HepG2 (cell line): ENCODE measurements at regions not wholly inside any gene's neighbourhood (a gene's known extent, or its start where the extent isn't known, plus 50 kb on each side); places are given as distances from the start of the nearest gene placed in this dataset.

Experiments
- ATAC-seq: fragments of 200-7000 bp; cut with Tn5 transposase; 3 replicates; pipeline ENCODE4 v1.9.1; 2020; ENCODE audit warnings: mild to moderate bottlenecking, moderate library complexity
- BruUV-seq: library from RNA; stranded (reverse); fragments of 400-500 nt; replicated peaks from 2 replicates; lab custom pipeline; 2021; lab: Mats Ljungman, UMichigan
- CTCF ChIA-PET: fragments of 300-600 bp; formaldehyde crosslinking; extraction: SDS; loops from one replicate; lab custom pipeline; 2021; ENCODE audit warnings: low total read pairs, inconsistent platforms, low intra/inter-chr PET ratio; lab: Yijun Ruan, JAX
- POLR2A ChIA-PET: fragments of 350-600 bp; sonication (Branson Sonifier 250); formaldehyde crosslinking; loops from one replicate; lab custom pipeline; 2020; ENCODE audit warnings: antibody characterized with exemption, inconsistent platforms; lab: Yijun Ruan, JAX
- DNase-seq: peaks from one replicate; pipeline ENCODE4 v3.0.0-alpha.2; 2015; ENCODE audit warnings: low spot score
- FAIRE-seq: peaks from 3 replicates; lab custom pipeline; 2011; peaks lifted over from hg19 to GRCh38; lab: Jason Lieb, UNC
- H2AFZ ChIP-seq: one replicate; pipeline ENCODE4 v1.6.1; 2011; ENCODE audit warnings: low read length, inconsistent platforms
- H3K27ac ChIP-seq: fragments of 300-600 bp; 3 replicates; pipeline ENCODE4 v1.8.0; 2011; ENCODE audit warnings: mixed run types, mild to moderate bottlenecking, mixed read lengths, low read length, inconsistent platforms; ENCODE audit not compliant: insufficient read depth; ENCODE audit errors: extremely low read length
- H3K27me3 ChIP-seq, 2 experiments: fragments of 200-600 bp in 1 of 2; 2 replicates in 1 of 2; 3 replicates in 1 of 2; pipeline versions ENCODE4 v1.6.0 to v1.8.0; 2011; ENCODE audit warnings: low read length in 2 of 2, mild to moderate bottlenecking in 2 of 2, moderate library complexity in 2 of 2, inconsistent platforms in 1 of 2; ENCODE audit not compliant: insufficient read depth in 2 of 2, control insufficient read depth in 1 of 2
- H3K36me3 ChIP-seq, 2 experiments: fragments of 200-600 bp in 1 of 2; replicated peaks in 1 of 2; 2 replicates in 1 of 2; 3 replicates in 1 of 2; pipeline versions ENCODE4 v1.5.1 to v1.8.0; 2011; ENCODE audit warnings: low read length in 2 of 2, inconsistent platforms in 1 of 2; ENCODE audit not compliant: insufficient read depth in 2 of 2, control insufficient read depth in 1 of 2
- H3K4me1 ChIP-seq: 2 replicates; pipeline ENCODE4 v1.5.1; 2012; ENCODE audit warnings: low read length, inconsistent platforms; ENCODE audit not compliant: insufficient read depth
- H3K4me2 ChIP-seq: 2 replicates; pipeline ENCODE4 v1.6.0; 2011; ENCODE audit warnings: low read depth, low read length, inconsistent platforms
- H3K4me3 ChIP-seq, 3 experiments: fragments of 200-600 bp in 1 of 3; sonication (generic), shearing (Covaris generic) in 1 of 3; replicated peaks in 1 of 3; 2 replicates each; pipeline ENCODE4 v1.5.1; 2011 to 2016; ENCODE audit warnings: low read length in 3 of 3, inconsistent platforms in 2 of 3, low read depth in 2 of 3, mild to moderate bottlenecking in 2 of 3, control low read depth in 1 of 3, mixed read lengths in 1 of 3; ENCODE audit not compliant: insufficient read depth in 1 of 3
- H3K79me2 ChIP-seq: one replicate; pipeline ENCODE4 v1.6.1; 2011; ENCODE audit warnings: low read length, inconsistent platforms; ENCODE audit not compliant: insufficient read depth
- H3K9ac ChIP-seq: 2 replicates; pipeline ENCODE4 v1.6.0; 2011; ENCODE audit warnings: mild to moderate bottlenecking, low read depth, low read length, inconsistent platforms; ENCODE audit not compliant: insufficient read depth
- H3K9me3 ChIP-seq: 2 replicates; pipeline ENCODE4 v1.5.1; 2012; ENCODE audit warnings: mild to moderate bottlenecking, low read length
- H4K20me1 ChIP-seq: 2 replicates; pipeline ENCODE4 v1.6.0; 2011; ENCODE audit warnings: inconsistent platforms, mild to moderate bottlenecking, low read length, moderate library complexity; ENCODE audit not compliant: insufficient read depth
- ARNT ChIP-seq: fragments of 450-650 bp; IDR thresholded peaks from 2 replicates; pipeline ENCODE4 v1.6.1; 2017
- GATAD1 ChIP-seq: IDR thresholded peaks from 2 replicates; pipeline ENCODE4 v1.6.1; 2016; ENCODE audit warnings: missing genetic modification reagents, missing compliant biosample characterization
- ISX ChIP-seq: sonication (generic); formaldehyde crosslinking; conservative IDR thresholded peaks from 2 replicates; pipeline ENCODE4 v1.5.0; 2020; ENCODE audit warnings: missing genetic modification reagents
- KDM5A ChIP-seq: fragments of 200-600 bp; sonication (generic); IDR thresholded peaks from 2 replicates; pipeline ENCODE4 v1.7.0; 2018; ENCODE audit warnings: antibody characterized with exemption, mild to moderate bottlenecking, low read length, borderline replicate concordance
- LCORL ChIP-seq, 2 experiments: fragments of 450-650 bp in 1 of 2; sonication (generic) in 1 of 2; formaldehyde crosslinking in 1 of 2; IDR thresholded peaks; 2 replicates each; pipeline versions ENCODE4 v1.5.0 to v1.6.1; 2017 to 2020; ENCODE audit warnings: antibody characterized with exemption in 1 of 2, missing genetic modification reagents in 1 of 2
- MYC ChIP-seq: sonication (generic); formaldehyde crosslinking; IDR thresholded peaks from 2 replicates; pipeline ENCODE4 v1.9.0; 2021; ENCODE audit warnings: missing genetic modification reagents, borderline replicate concordance
- NFIB ChIP-seq: sonication (generic); formaldehyde crosslinking; IDR thresholded peaks from 2 replicates; pipeline ENCODE4 v1.9.0; 2021; ENCODE audit warnings: missing genetic modification reagents, mild to moderate bottlenecking, borderline replicate concordance
- TEAD3 ChIP-seq: optimal IDR thresholded peaks from 2 replicates; pipeline ENCODE3; 2016; ENCODE audit warnings: borderline replicate concordance
- ZBTB4 ChIP-seq: sonication (generic); formaldehyde crosslinking; IDR thresholded peaks from 2 replicates; pipeline ENCODE4 v1.4.0; 2020; ENCODE audit warnings: missing genetic modification reagents, mild to moderate bottlenecking, borderline replicate concordance
- ZFYVE20 ChIP-seq: sonication (generic); formaldehyde crosslinking; IDR thresholded peaks from 2 replicates; pipeline ENCODE4 v1.8.0; 2023; ENCODE audit warnings: low read depth, mild to moderate bottlenecking, moderate library complexity, missing genetic modification reagents, borderline replicate concordance
- ZNF563 ChIP-seq: sonication (generic); formaldehyde crosslinking; IDR thresholded peaks from 2 replicates; pipeline ENCODE4 v1.8.0; 2022; ENCODE audit warnings: mild to moderate bottlenecking, moderate library complexity, missing genetic modification reagents
- ZNF609 ChIP-seq: sonication (generic); formaldehyde crosslinking; IDR thresholded peaks from 2 replicates; pipeline ENCODE4 v1.4.0; 2020; ENCODE audit warnings: mild to moderate bottlenecking, missing genetic modification reagents, borderline replicate concordance
- ZNF770 ChIP-seq: sonication (generic); formaldehyde crosslinking; IDR thresholded peaks from 2 replicates; pipeline ENCODE4 v1.5.0; 2020; ENCODE audit warnings: mild to moderate bottlenecking, missing genetic modification reagents
- ZNF772 ChIP-seq: sonication (generic); formaldehyde crosslinking; IDR thresholded peaks from 2 replicates; pipeline ENCODE4 v1.5.0; 2020; ENCODE audit warnings: mild to moderate bottlenecking, missing genetic modification reagents
- ZSCAN25 ChIP-seq: sonication (generic); formaldehyde crosslinking; IDR thresholded peaks from 2 replicates; pipeline ENCODE4 v1.8.0; 2022; ENCODE audit warnings: mild to moderate bottlenecking, missing genetic modification reagents
- WGBS: methylation state at CpG from one replicate; pipeline ENCODE4 v1.1.6; 2017; ENCODE audit warnings: low lambda C conversion rate; 5-methylcytosine and 5-hydroxymethylcytosine counted together
- in situ Hi-C: cut with HindIII; loops from 2 replicates; pipeline ENCODE4 v1.10.0; 2017; ENCODE audit warnings: low pct_unique_long_range_greater_than_20kb; ENCODE audit not compliant: extremely low pct_ligation_motif_present
- intact Hi-C: fragments of 100-400 bp; cut with micrococcal nuclease; formaldehyde crosslinking; loops from one replicate; pipeline ENCODE4 v1.10.0; 2022; ENCODE audit not compliant: unreplicated experiment

GRCh38 chr6:97645757-97646156, 362.7 kb upstream of the MMS22L start:
- no peak for ATAC-seq
- intact Hi-C loops, result no loop called here
- H3K79me2 ChIP-seq, result no peaks in the 10 kb centered on the region
- no peaks in the 10 kb centered on the region for H3K4me1 ChIP-seq
- POLR2A ChIA-PET, result no interaction called here
- H3K4me2 ChIP-seq, result no peak overlapping the region
- TF ChIP-seq TEAD3 (CRISPR knock-in tag), result no peak
- no peak for TF ChIP-seq ZSCAN25
- no peak for TF ChIP-seq ZNF563
- TF ChIP-seq ZNF772 (CRISPR knock-in tag), result no peak
- TF ChIP-seq GATAD1 (CRISPR knock-in tag), result no peak
- TF ChIP-seq ZNF770 (CRISPR knock-in tag), result no peak
- TF ChIP-seq ZFYVE20 (CRISPR knock-in tag), result no peak
- no peak for TF ChIP-seq KDM5A
- no peak for TF ChIP-seq ARNT
- no peak for TF ChIP-seq ISX (CRISPR knock-in tag)
- TF ChIP-seq ZBTB4, result no peak
- no peak for TF ChIP-seq NFIB (CRISPR knock-in tag)
- TF ChIP-seq ZNF609 (CRISPR knock-in tag), result no peak
- TF ChIP-seq MYC (CRISPR knock-in tag), result no peak
- no peak for TF ChIP-seq LCORL (IDR thresholded peaks at IDR 0.05)
- TF ChIP-seq LCORL (CRISPR knock-in tag; IDR thresholded peaks at IDR 0.05), result no peak
- TF ChIP-seq, all 625 proteins: peak for 0
- Histone ChIP-seq H3K9me3 (peaks cover 6% of the 10 kb centered on the region; the same call in 1 of the 2 replicates), H3K4me3 (no peak overlapping the region), H3K9ac (no peak overlapping the region), H3K36me3 (no peaks in the 10 kb centered on the region), H2AFZ (no peak overlapping the region), H4K20me1 (no peaks in the 10 kb centered on the region), H3K27me3 (no peaks in the 10 kb centered on the region), H3K27ac (no peak overlapping the region)
- in situ Hi-C loops, result no loop called here
- FAIRE-seq (no peak), DNase-seq (no peak)
- BruUV-seq, result no TSS peak
- WGBS, result 1% methylated on average over 2 of the region's 2 CpGs
- CTCF ChIA-PET, result no interaction called here
